HL-60/S4 (cell line): ENCODE measurements at regions not wholly inside any gene's neighbourhood (a gene's known extent, or its start where the extent isn't known, plus 50 kb on each side); places are given as distances from the start of the nearest gene placed in this dataset.
"Not testable (repeated sequence)": the region's sequence is repeated elsewhere in the genome, so short reads cannot be mapped to it uniquely, and the experiment has no call there.

Experiments
- in situ Hi-C: fragments of 300-500 bp; cut with MboI; formaldehyde crosslinking; loops from 2 replicates; pipeline ENCODE4 v1.14.3; 2022; ENCODE audit warnings: low sequenced_read_pairs

- in situ Hi-C loops, result no loop called here
Observed at GRCh38 chrX:43349363-43349762, 306.7 kb upstream of the MAOA start.

- in situ Hi-C loops, result no loop called here
Observed at GRCh38 chrX:43350935-43351334, 305.2 kb upstream of the MAOA start.

GRCh38 chrX:43357741-43358140 is 298.4 kb upstream of the MAOA start:
- in situ Hi-C loops, result no loop called here

- in situ Hi-C loops, result no loop called here
Observed at GRCh38 chrX:43373032-43373431, 283.1 kb upstream of the MAOA start.

GRCh38 chrX:43375136-43375535 is 281.0 kb upstream of the MAOA start:
- in situ Hi-C loops, result no loop called here

GRCh38 chrX:43380704-43381103 is 275.4 kb upstream of the MAOA start:
- in situ Hi-C loops, result no loop called here

- in situ Hi-C loops, result no loop called here
Observed at GRCh38 chrX:43386875-43387274, 269.2 kb upstream of the MAOA start.

- in situ Hi-C loops, result no loop called here
Observed at GRCh38 chrX:43405191-43405590, 250.9 kb upstream of the MAOA start.

- in situ Hi-C loops, result no loop called here
Observed at GRCh38 chrX:43423876-43424275, 232.2 kb upstream of the MAOA start.

- in situ Hi-C loops, result no loop called here
Observed at GRCh38 chrX:43436517-43436916, 219.6 kb upstream of the MAOA start.

GRCh38 chrX:43446752-43447151 is 209.3 kb upstream of the MAOA start:
- in situ Hi-C loops, result no loop called here

GRCh38 chrX:43448688-43449087 is 207.4 kb upstream of the MAOA start:
- in situ Hi-C loops, result no loop called here

GRCh38 chrX:43450355-43450754 is 205.7 kb upstream of the MAOA start:
- in situ Hi-C loops, result no loop called here

GRCh38 chrX:43451976-43452686 is 204.0 kb upstream of the MAOA start:
- in situ Hi-C loops, result not testable (repeated sequence)

- in situ Hi-C loops, result no loop called here
Observed at GRCh38 chrX:43456063-43456462, 200.0 kb upstream of the MAOA start.

- in situ Hi-C loops, result no loop called here
Observed at GRCh38 chrX:43456906-43457305, 199.2 kb upstream of the MAOA start.

GRCh38 chrX:43467608-43468234 is 188.4 kb upstream of the MAOA start:
- in situ Hi-C loops, result no loop called here

GRCh38 chrX:43469391-43470054 is 186.6 kb upstream of the MAOA start:
- in situ Hi-C loops, result no loop called here

- in situ Hi-C loops, result no loop called here
Observed at GRCh38 chrX:43474321-43474720, 181.8 kb upstream of the MAOA start.

- in situ Hi-C loops, result no loop called here
Observed at GRCh38 chrX:43479070-43479469, 177.0 kb upstream of the MAOA start.

- in situ Hi-C loops, result no loop called here
Observed at GRCh38 chrX:43479850-43480249, 176.2 kb upstream of the MAOA start.

- in situ Hi-C loops, result no loop called here
Observed at GRCh38 chrX:43481576-43481975, 174.5 kb upstream of the MAOA start.
